Right renal cortex interstitium (tissue), 3 donors: ENCODE measurements at regions not wholly inside any gene's neighbourhood (a gene's known extent, or its start where the extent isn't known, plus 50 kb on each side); places are given as distances from the start of the nearest gene placed in this dataset.
"Not testable (repeated sequence)": the region's sequence is repeated elsewhere in the genome, so short reads cannot be mapped to it uniquely, and the experiment has no call there.

Experiments used
- DNase-seq, 3 donors: peaks; one replicate each; pipeline ENCODE4 v3.0.0-alpha.2; 2013; ENCODE audit warnings: low read depth in 3 of 3, low spot score in 2 of 3

- not testable (repeated sequence) for DNase-seq
Observed at GRCh38 chr18:53821141-53821540, 403.3 kb downstream of the MBD2 start.

GRCh38 chr18:53819671-53820070 lies 404.8 kb downstream of the MBD2 start:
- no peak for DNase-seq

GRCh38 chr18:53819174-53819573 lies 405.3 kb downstream of the MBD2 start:
- DNase-seq, result no peak

GRCh38 chr18:53817976-53818950 lies 406.2 kb downstream of the MBD2 start:
- DNase-seq, result no peak

- no peak for DNase-seq
Observed at GRCh38 chr18:53800171-53800570, 424.3 kb downstream of the MBD2 start.

GRCh38 chr18:53799134-53799533 lies 425.3 kb downstream of the MBD2 start:
- no peak for DNase-seq

GRCh38 chr18:53798516-53798915 lies 426.0 kb downstream of the MBD2 start:
- no peak for DNase-seq

GRCh38 chr18:53797998-53798495 lies 426.4 kb downstream of the MBD2 start:
- no peak for DNase-seq

- DNase-seq, result no peak
Observed at GRCh38 chr18:53796040-53796729, 428.3 kb downstream of the MBD2 start.

GRCh38 chr18:53795610-53796009 lies 428.9 kb downstream of the MBD2 start:
- no peak for DNase-seq

- no peak for DNase-seq
Observed at GRCh38 chr18:53795061-53795460, 429.4 kb downstream of the MBD2 start.

- no peak for DNase-seq
Observed at GRCh38 chr18:53792762-53793161, 431.7 kb downstream of the MBD2 start.

GRCh38 chr18:53790786-53791185 lies 433.7 kb downstream of the MBD2 start:
- no peak for DNase-seq

- DNase-seq, result no peak
Observed at GRCh38 chr18:53789376-53790247, 434.9 kb downstream of the MBD2 start.

GRCh38 chr18:53785811-53786210 lies 438.7 kb downstream of the MBD2 start:
- no peak for DNase-seq

GRCh38 chr18:53784253-53784652 lies 440.2 kb downstream of the MBD2 start:
- no peak for DNase-seq

- no peak for DNase-seq
Observed at GRCh38 chr18:53780666-53781065, 443.8 kb downstream of the MBD2 start.

- no peak for DNase-seq
Observed at GRCh38 chr18:53772293-53772692, 452.2 kb downstream of the MBD2 start.

- no peak for DNase-seq
Observed at GRCh38 chr18:53771664-53772063, 452.8 kb downstream of the MBD2 start.

GRCh38 chr18:53765211-53765610 lies 459.3 kb downstream of the MBD2 start:
- no peak for DNase-seq

- no peak for DNase-seq
Observed at GRCh38 chr18:53764086-53764485, 460.4 kb downstream of the MBD2 start.
